ENCODE measurements at regions not wholly inside any gene's neighbourhood (a gene's known extent, or its start where the extent isn't known, plus 50 kb on each side); places are given as distances from the start of the nearest gene placed in this dataset.

GRCh38 chr11:45723397-45723796 is 58.0 kb upstream of the CHST1 start:
- Histone ChIP-seq H3K9ac (replicated peaks; ENCODE audit: extremely low read depth, insufficient read depth, low read length) (no peak overlapping the region), H3K36me3 (ENCODE audit: control insufficient read depth in 2 of 2, extremely low read depth in 1 of 2, insufficient read depth in 2 of 2, low read length in 2 of 2) (no peaks in the 10 kb centered on the region), H3K4me2 (ENCODE audit: insufficient read depth, low read length) (no peak overlapping the region), H4K20me1 (replicated peaks; ENCODE audit: control insufficient read depth, extremely low read depth, insufficient read depth, low read length) (no peaks in the 10 kb centered on the region), H3K27me3 (ENCODE audit: control insufficient read depth in 2 of 2, insufficient read depth in 2 of 2, low read length in 2 of 2) (peaks cover 0 to 5% of the 10 kb centered on the region in 2 experiments), H3K4me3 (replicated peaks in 1 of 3; ENCODE audit: insufficient read depth in 1 of 3, low read depth in 1 of 3, low read length in 3 of 3) (no peak overlapping the region), H3K9me3 (replicated peaks; ENCODE audit: control insufficient read depth, insufficient read depth, low read length) (no peaks in the 10 kb centered on the region), H3K9me1 (replicated peaks; ENCODE audit: control insufficient read depth, extremely low read depth, insufficient read depth, low read length) (no peaks in the 10 kb centered on the region), H3K4me1 (ENCODE audit: control insufficient read depth, extremely low read depth, insufficient read depth, low read length) (no peaks in the 10 kb centered on the region), H2AFZ (ENCODE audit: low read depth, low read length) (no peak overlapping the region), H3K27ac (ENCODE audit: insufficient read depth, low read depth, low read length) (no peak overlapping the region), H3K79me2 (ENCODE audit: control insufficient read depth, insufficient read depth, low read length) (no peaks in the 10 kb centered on the region)
- intact Hi-C loops (cut with micrococcal nuclease), result no loop called here
- DNase-seq (ENCODE audit: low read depth, low spot score) (no peak), FAIRE-seq (no peak)
- POLR2A ChIA-PET, result no interaction called here
- TF ChIP-seq JUN (IDR thresholded peaks at IDR 0.05; ENCODE audit: borderline replicate concordance, insufficient read depth, insufficient read length, low read depth) (no peak), CTCF (IDR thresholded peaks at IDR 0.05; ENCODE audit: extremely low read depth in 1 of 2, insufficient read depth in 1 of 2, low read depth in 1 of 2, low read length in 2 of 2) (no peak), POLR2A (IDR thresholded peaks at IDR 0.05; ENCODE audit: low read depth, low read length) (no peak), MAX (IDR thresholded peaks at IDR 0.05; ENCODE audit: insufficient read depth, insufficient read length) (no peak), MYC (IDR thresholded peaks at IDR 0.05; ENCODE audit: low read depth, low read length) (no peak), FOS (IDR thresholded peaks at IDR 0.05; ENCODE audit: borderline replicate concordance, insufficient read depth, low read length) (no peak), GATA2 (IDR thresholded peaks at IDR 0.05; ENCODE audit: insufficient read depth, insufficient read length, low read depth, low read length) (no peak), POLR2AphosphoS5 (IDR thresholded peaks at IDR 0.05; ENCODE audit: insufficient read depth, low read depth, low read length) (no peak), EZH2 (IDR thresholded peaks at IDR 0.05; ENCODE audit: borderline replicate concordance, low read depth, low read length, severe bottlenecking) (no peak)
- dilution Hi-C loops (cut with MboI; ENCODE audit: extremely low pct_ligation_motif_present, low sequenced_read_pairs), result no loop called here
- no TSS peak for BruUV-seq (replicated peaks)
- CTCF ChIA-PET, result interaction anchor here (0.8 kb wide), 1 partner anchor 49 kb away, joined by 3 read pairs; no protein-coding TSS in a partner anchor

Data from endothelial cell of umbilical vein (primary cell).